Progenitor cell of endocrine pancreas (in vitro differentiated cells): ENCODE measurements at regions not wholly inside any gene's neighbourhood (a gene's known extent, or its start where the extent isn't known, plus 50 kb on each side); places are given as distances from the start of the nearest gene placed in this dataset.

Source experiments
- DNase-seq: peaks from one replicate; pipeline ENCODE4 v3.0.0; 2021; ENCODE audit warnings: low spot score; ENCODE audit not compliant: unreplicated experiment
- H3K27ac Mint-ChIP-seq: 2 replicates; pipeline ENCODE4 v1.8.0; 2021; ENCODE audit warnings: mild to moderate bottlenecking, moderate library complexity, mixed read lengths
- H3K27me3 Mint-ChIP-seq: 2 replicates; pipeline ENCODE4 v1.8.0; 2021; ENCODE audit warnings: mixed read lengths
- H3K36me3 Mint-ChIP-seq: 2 replicates; pipeline ENCODE4 v1.8.0; 2022; ENCODE audit warnings: mixed read lengths; ENCODE audit not compliant: insufficient read depth
- H3K4me1 Mint-ChIP-seq: 2 replicates; pipeline ENCODE4 v1.8.0; 2021; ENCODE audit warnings: low read depth, mixed read lengths
- H3K4me3 Mint-ChIP-seq: 2 replicates; pipeline ENCODE4 v1.8.0; 2021; ENCODE audit warnings: low read depth, mild to moderate bottlenecking, moderate library complexity, mixed read lengths
- H3K9me3 Mint-ChIP-seq: 2 replicates; pipeline ENCODE4 v1.8.0; 2021; ENCODE audit warnings: low read depth, mixed read lengths
- CTCF ChIP-seq: fragments of 200-600 bp; sonication (generic); IDR thresholded peaks from one replicate; pipeline ENCODE4 v1.5.0; 2021; ENCODE audit warnings: antibody characterized with exemption, mild to moderate bottlenecking; ENCODE audit not compliant: unreplicated experiment

- no peaks in the 10 kb centered on the region for H3K36me3 Mint-ChIP-seq
These were observed 557.0 kb upstream of the CNTNAP5 start for GRCh38 chr2:123468071-123468470.

GRCh38 chr2:123481406-123481805 lies 543.7 kb upstream of the CNTNAP5 start:
- Mint-ChIP-seq H3K4me3 (no peak overlapping the region), H3K4me1 (peaks cover 2% of the 10 kb centered on the region), H3K27ac (no peak overlapping the region), H3K36me3 (no peaks in the 10 kb centered on the region), H3K9me3 (no peaks in the 10 kb centered on the region), H3K27me3 (no peaks in the 10 kb centered on the region)
- DNase-seq, result no peak
- no peak for TF ChIP-seq CTCF

More at GRCh38 chr2:123468071-123468470, 557.0 kb upstream of the CNTNAP5 start:
- Mint-ChIP-seq H3K4me3 (no peak overlapping the region), H3K27ac (no peak overlapping the region), H3K27me3 (no peaks in the 10 kb centered on the region), H3K4me1 (peaks cover 3% of the 10 kb centered on the region), H3K9me3 (peaks cover 12% of the 10 kb centered on the region)
- DNase-seq, result no peak
- no peak for TF ChIP-seq CTCF

GRCh38 chr2:123485056-123485455 lies 540.0 kb upstream of the CNTNAP5 start:
- H3K36me3 Mint-ChIP-seq, result no peaks in the 10 kb centered on the region
- H3K4me1 Mint-ChIP-seq, result peaks cover 2% of the 10 kb centered on the region
- H3K27me3 Mint-ChIP-seq, result no peaks in the 10 kb centered on the region
- TF ChIP-seq CTCF, result no peak
- H3K4me3 Mint-ChIP-seq, result no peak overlapping the region
- H3K9me3 Mint-ChIP-seq, result no peaks in the 10 kb centered on the region
- no peak for DNase-seq
- no peak overlapping the region for H3K27ac Mint-ChIP-seq

- no peaks in the 10 kb centered on the region for H3K27me3 Mint-ChIP-seq
These were observed 531.4 kb upstream of the CNTNAP5 start for GRCh38 chr2:123493687-123494086.

GRCh38 chr2:123495241-123495640 lies 529.8 kb upstream of the CNTNAP5 start:
- H3K9me3 Mint-ChIP-seq, result no peaks in the 10 kb centered on the region
- no peak overlapping the region for H3K27ac Mint-ChIP-seq
- H3K27me3 Mint-ChIP-seq, result no peaks in the 10 kb centered on the region
- H3K36me3 Mint-ChIP-seq, result no peaks in the 10 kb centered on the region
- no peak overlapping the region for H3K4me3 Mint-ChIP-seq
- DNase-seq, result no peak
- no peak for TF ChIP-seq CTCF
- H3K4me1 Mint-ChIP-seq, result no peaks in the 10 kb centered on the region

More at GRCh38 chr2:123493687-123494086, 531.4 kb upstream of the CNTNAP5 start:
- no peaks in the 10 kb centered on the region for H3K36me3 Mint-ChIP-seq
- no peak overlapping the region for H3K27ac Mint-ChIP-seq
- TF ChIP-seq CTCF, result no peak
- H3K4me3 Mint-ChIP-seq, result no peak overlapping the region
- no peaks in the 10 kb centered on the region for H3K4me1 Mint-ChIP-seq
- no peak for DNase-seq
- no peaks in the 10 kb centered on the region for H3K9me3 Mint-ChIP-seq
